Brain microvascular endothelial cell (primary cell): ENCODE measurements at regions not wholly inside any gene's neighbourhood (a gene's known extent, or its start where the extent isn't known, plus 50 kb on each side); places are given as distances from the start of the nearest gene placed in this dataset.

ENCODE experiments used
- DNase-seq: peaks from one replicate; pipeline ENCODE4 v3.0.0-alpha.2; 2020
- H3K27ac ChIP-seq: fragments of 250-450 bp; sonication (Bioruptor Pico); 2 replicates; pipeline ENCODE4 v1.5.1; 2020; ENCODE audit warnings: mild to moderate bottlenecking, moderate library complexity
- H3K27me3 ChIP-seq: fragments of 250-450 bp; sonication (Bioruptor Pico); replicated peaks from 2 replicates; pipeline ENCODE4 v1.5.1; 2020; ENCODE audit warnings: mild to moderate bottlenecking
- H3K36me3 ChIP-seq: fragments of 250-450 bp; sonication (Bioruptor Pico); replicated peaks from 2 replicates; pipeline ENCODE4 v1.5.1; 2020; ENCODE audit warnings: mild to moderate bottlenecking
- H3K4me3 ChIP-seq: 2 replicates; pipeline ENCODE4 v1.5.1; 2011; ENCODE audit warnings: low read depth, mild to moderate bottlenecking, control low read depth, low read length, moderate library complexity
- CTCF ChIP-seq: IDR thresholded peaks from 2 replicates; pipeline ENCODE4 v1.5.1; 2011; ENCODE audit warnings: low read depth, mild to moderate bottlenecking, moderate library complexity, low read length, control low read depth, inconsistent platforms; ENCODE audit errors: missing control alignments
- in situ Hi-C: cut with HindIII; loops from 2 replicates; pipeline ENCODE4 v1.10.0; 2017; ENCODE audit warnings: low sequenced_read_pairs, low pct_ligation_motif_present

- H3K27me3 ChIP-seq: no peaks in the 10 kb centered on the region
- H3K27ac ChIP-seq: no peak overlapping the region
- no peak for TF ChIP-seq CTCF
- DNase-seq: no peak
- in situ Hi-C loops: no loop called here
- H3K36me3 ChIP-seq: no peaks in the 10 kb centered on the region
- no peak overlapping the region for H3K4me3 ChIP-seq
These were observed 151.0 kb upstream of the CDH11 start for GRCh38 chr16:65272699-65273414.

GRCh38 chr16:65271996-65272395 is 150.1 kb upstream of the CDH11 start:
- Histone ChIP-seq H3K27ac (no peak overlapping the region), H3K27me3 (no peaks in the 10 kb centered on the region), H3K36me3 (no peaks in the 10 kb centered on the region), H3K4me3 (no peak overlapping the region)
- no peak for TF ChIP-seq CTCF
- in situ Hi-C loops: no loop called here
- DNase-seq: no peak

- DNase-seq: peak; percentile 73
- no peak for TF ChIP-seq CTCF
- Histone ChIP-seq H3K36me3 (no peaks in the 10 kb centered on the region), H3K27ac (peak overlapping the region; percentile 7), H3K27me3 (no peaks in the 10 kb centered on the region), H3K4me3 (no peak overlapping the region)
- in situ Hi-C loops: no loop called here
These were observed 146.5 kb upstream of the CDH11 start for GRCh38 chr16:65268331-65268730.

GRCh38 chr16:65263896-65264295 is 142.0 kb upstream of the CDH11 start:
- Histone ChIP-seq H3K36me3 (no peaks in the 10 kb centered on the region), H3K27me3 (no peaks in the 10 kb centered on the region), H3K4me3 (no peak overlapping the region), H3K27ac (no peak overlapping the region)
- no peak for DNase-seq
- in situ Hi-C loops: no loop called here
- no peak for TF ChIP-seq CTCF

- in situ Hi-C loops: no loop called here
- H3K27me3 ChIP-seq: no peaks in the 10 kb centered on the region
- no peak for TF ChIP-seq CTCF
- no peaks in the 10 kb centered on the region for H3K36me3 ChIP-seq
- no peak for DNase-seq
- no peak overlapping the region for H3K27ac ChIP-seq
- no peak overlapping the region for H3K4me3 ChIP-seq
These were observed 138.9 kb upstream of the CDH11 start for GRCh38 chr16:65260746-65261145.

- Histone ChIP-seq H3K4me3 (no peak overlapping the region), H3K36me3 (no peaks in the 10 kb centered on the region), H3K27me3 (no peaks in the 10 kb centered on the region), H3K27ac (no peak overlapping the region)
- DNase-seq: no peak
- no peak for TF ChIP-seq CTCF
- in situ Hi-C loops: no loop called here
These were observed 132.3 kb upstream of the CDH11 start for GRCh38 chr16:65254144-65254543.
